Adrenal gland (tissue), 5 donors: ENCODE measurements at regions not wholly inside any gene's neighbourhood (a gene's known extent, or its start where the extent isn't known, plus 50 kb on each side); places are given as distances from the start of the nearest gene placed in this dataset.

Source experiments
- CTCF ChIP-seq, 6 experiments: fragments of 450-650 bp in 4 of 6; fragments of 200-600 bp in 2 of 6; sonication (generic) in 1 of 6; IDR thresholded peaks; 1 replicate in 5 of 6; 2 replicates in 1 of 6; pipeline versions ENCODE4 v1.5.1 to v1.8.0; 2016 to 2021; ENCODE audit warnings: antibody characterized with exemption in 6 of 6, mild to moderate bottlenecking in 2 of 6, moderate library complexity in 1 of 6
- POLR2A ChIP-seq, 2 donors: fragments of 450-650 bp; IDR thresholded peaks; one replicate each; pipeline ENCODE4 v1.6.1; 2017; ENCODE audit warnings: antibody characterized with exemption in 2 of 2, mild to moderate bottlenecking in 2 of 2, moderate library complexity in 1 of 2
- donor health status: DM: no; HTN: no; CAD: no.

DNA sequence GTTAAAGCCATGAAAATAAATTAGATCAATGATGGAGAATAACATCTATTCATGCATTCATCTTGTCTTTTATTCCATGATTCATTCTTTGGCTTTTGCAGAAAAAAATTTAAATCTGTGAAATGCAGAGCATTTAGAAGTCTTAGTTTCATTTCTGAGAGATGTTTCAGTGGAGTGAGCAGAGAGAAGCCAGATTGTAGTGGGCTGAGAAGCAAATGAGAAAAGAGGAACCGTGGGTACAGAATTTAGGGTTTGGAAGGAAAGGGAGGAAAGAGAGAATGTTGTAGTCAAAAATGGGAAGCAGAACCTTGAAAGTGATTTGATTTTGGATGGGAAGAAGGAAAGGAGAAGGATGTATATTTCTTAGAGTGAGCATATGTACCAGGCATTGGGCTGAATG is 260.3 kb upstream of the MAN1A1 start:
- TF ChIP-seq CTCF (IDR thresholded peaks at IDR 0.05) = no peak
- TF ChIP-seq POLR2A (IDR thresholded peaks at IDR 0.05) = no peak
